ENCODE measurements at regions not wholly inside any gene's neighbourhood (a gene's known extent, or its start where the extent isn't known, plus 50 kb on each side); places are given as distances from the start of the nearest gene placed in this dataset.

GRCh38 chr16:87178977-87179376 is 138.2 kb downstream of the C16orf95 start:
- peaks cover 0 to 19% of the 10 kb centered on the region in 2 experiments for H3K27me3 ChIP-seq (ENCODE audit: control insufficient read depth in 1 of 2, insufficient read depth in 1 of 2, low read length in 2 of 2)
- H3K79me1 ChIP-seq (replicated peaks; ENCODE audit: low read length, poor library complexity, severe bottlenecking): no peaks in the 10 kb centered on the region
- peak overlapping the region; percentile 58 for H2BK120ac ChIP-seq (ENCODE audit: low read depth, low read length)
- no peak overlapping the region for H3K9ac ChIP-seq (ENCODE audit: low read length)
- H3K4me1 ChIP-seq (ENCODE audit: control insufficient read depth, insufficient read depth, low read depth, low read length): peaks cover 23% of the 10 kb centered on the region
- H3K23ac ChIP-seq (ENCODE audit: low read length in 2 of 2): no peak overlapping the region
- no peak overlapping the region for H2AFZ ChIP-seq (ENCODE audit: low read depth, low read length)
- H3K4me2 ChIP-seq (ENCODE audit: low read length, poor library complexity, severe bottlenecking): no peak overlapping the region
- H3K4ac ChIP-seq (ENCODE audit: low read depth in 1 of 2, low read length in 2 of 2): peak overlapping the region in 1 of 2 experiments; percentile 37
- no peak overlapping the region for H2AK5ac ChIP-seq (ENCODE audit: low read length, severe bottlenecking)
- no peaks in the 10 kb centered on the region for H3K36me3 ChIP-seq (ENCODE audit: control insufficient read depth in 1 of 2, insufficient read depth in 2 of 2, low read depth in 1 of 2, low read length in 2 of 2)
- H2BK15ac ChIP-seq (ENCODE audit: low read depth, poor library complexity, severe bottlenecking): no peak overlapping the region
- H3K18ac ChIP-seq (ENCODE audit: low read depth in 1 of 2, low read length in 2 of 2): peak overlapping the region; percentile 21 to 55
- no peak overlapping the region for H3K4me3 ChIP-seq (ENCODE audit: insufficient read depth in 1 of 2, low read depth in 1 of 2, low read length in 2 of 2)
- no peaks in the 10 kb centered on the region for H3K9me3 ChIP-seq (ENCODE audit: control insufficient read depth, low read length)
- no peak overlapping the region for H2BK5ac ChIP-seq (ENCODE audit: low read depth, low read length, poor library complexity, severe bottlenecking)
- H2BK12ac ChIP-seq (ENCODE audit: low read length in 2 of 2): peak overlapping the region in 1 of 2 experiments; percentile 29
- peak overlapping the region; percentile 0 for H4K8ac ChIP-seq (ENCODE audit: low read length)
- WGBS: under 1% methylated on average over 9 of the region's 9 CpGs
- H4K91ac ChIP-seq (ENCODE audit: low read length): peak overlapping the region; percentile 31
- H3K27ac ChIP-seq (ENCODE audit: low read length, poor library complexity, severe bottlenecking): no peak overlapping the region
- DNase-seq: peak; percentile 65
- H3K14ac ChIP-seq (ENCODE audit: low read length in 2 of 2): peak overlapping the region in 1 of 2 experiments; percentile 28

GRCh38 chr16:87180069-87180468 is 137.1 kb downstream of the C16orf95 start:
- Histone ChIP-seq H3K14ac (ENCODE audit: low read length in 2 of 2) (no peak overlapping the region), H4K91ac (ENCODE audit: low read length) (peak overlapping the region; percentile 32), H3K4ac (ENCODE audit: low read depth in 1 of 2, low read length in 2 of 2) (no peak overlapping the region), H2BK120ac (ENCODE audit: low read depth, low read length) (no peak overlapping the region), H3K79me1 (replicated peaks; ENCODE audit: low read length, poor library complexity, severe bottlenecking) (no peaks in the 10 kb centered on the region), H2BK5ac (ENCODE audit: low read depth, low read length, poor library complexity, severe bottlenecking) (no peak overlapping the region), H2AK5ac (ENCODE audit: low read length, severe bottlenecking) (peak overlapping the region; percentile 6), H2BK15ac (ENCODE audit: low read depth, poor library complexity, severe bottlenecking) (no peak overlapping the region), H3K4me1 (ENCODE audit: control insufficient read depth, insufficient read depth, low read depth, low read length) (peaks cover 20% of the 10 kb centered on the region), H4K8ac (ENCODE audit: low read length) (no peak overlapping the region), H3K9me3 (ENCODE audit: control insufficient read depth, low read length) (no peaks in the 10 kb centered on the region), H3K4me2 (ENCODE audit: low read length, poor library complexity, severe bottlenecking) (no peak overlapping the region), H3K27me3 (ENCODE audit: control insufficient read depth in 1 of 2, insufficient read depth in 1 of 2, low read length in 2 of 2) (peaks cover 0 to 25% of the 10 kb centered on the region in 2 experiments), H3K27ac (ENCODE audit: low read length, poor library complexity, severe bottlenecking) (no peak overlapping the region), H3K23ac (ENCODE audit: low read length in 2 of 2) (no peak overlapping the region), H3K18ac (ENCODE audit: low read depth in 1 of 2, low read length in 2 of 2) (peak overlapping the region in 1 of 2 experiments; percentile 29), H3K4me3 (ENCODE audit: insufficient read depth in 1 of 2, low read depth in 1 of 2, low read length in 2 of 2) (no peak overlapping the region), H2BK12ac (ENCODE audit: low read length in 2 of 2) (peak overlapping the region in 1 of 2 experiments; percentile 7), H2AFZ (ENCODE audit: low read depth, low read length) (no peak overlapping the region), H3K9ac (ENCODE audit: low read length) (no peak overlapping the region), H3K36me3 (ENCODE audit: control insufficient read depth in 1 of 2, insufficient read depth in 2 of 2, low read depth in 1 of 2, low read length in 2 of 2) (no peaks in the 10 kb centered on the region)
- no peak for DNase-seq
- WGBS: 69% methylated on average over 6 of the region's 6 CpGs

GRCh38 chr16:87182759-87183158 is 134.4 kb downstream of the C16orf95 start:
- Histone ChIP-seq H3K27ac (ENCODE audit: low read length, poor library complexity, severe bottlenecking) (no peak overlapping the region), H3K4ac (ENCODE audit: low read depth in 1 of 2, low read length in 2 of 2) (no peak overlapping the region), H3K9ac (ENCODE audit: low read length) (no peak overlapping the region), H2AK5ac (ENCODE audit: low read length, severe bottlenecking) (no peak overlapping the region), H4K91ac (ENCODE audit: low read length) (no peak overlapping the region), H3K9me3 (ENCODE audit: control insufficient read depth, low read length) (no peaks in the 10 kb centered on the region), H3K18ac (ENCODE audit: low read depth in 1 of 2, low read length in 2 of 2) (no peak overlapping the region), H2BK15ac (ENCODE audit: low read depth, poor library complexity, severe bottlenecking) (no peak overlapping the region), H3K14ac (ENCODE audit: low read length in 2 of 2) (no peak overlapping the region), H3K36me3 (ENCODE audit: control insufficient read depth in 1 of 2, insufficient read depth in 2 of 2, low read depth in 1 of 2, low read length in 2 of 2) (no peaks in the 10 kb centered on the region), H2BK5ac (ENCODE audit: low read depth, low read length, poor library complexity, severe bottlenecking) (no peak overlapping the region), H3K4me2 (ENCODE audit: low read length, poor library complexity, severe bottlenecking) (no peak overlapping the region), H3K4me3 (ENCODE audit: insufficient read depth in 1 of 2, low read depth in 1 of 2, low read length in 2 of 2) (no peak overlapping the region), H2BK12ac (ENCODE audit: low read length in 2 of 2) (no peak overlapping the region), H3K27me3 (ENCODE audit: control insufficient read depth in 1 of 2, insufficient read depth in 1 of 2, low read length in 2 of 2) (peaks cover 0 to 16% of the 10 kb centered on the region in 2 experiments), H3K4me1 (ENCODE audit: control insufficient read depth, insufficient read depth, low read depth, low read length) (peaks cover 34% of the 10 kb centered on the region), H4K8ac (ENCODE audit: low read length) (no peak overlapping the region), H2BK120ac (ENCODE audit: low read depth, low read length) (no peak overlapping the region), H3K79me1 (replicated peaks; ENCODE audit: low read length, poor library complexity, severe bottlenecking) (no peaks in the 10 kb centered on the region), H2AFZ (ENCODE audit: low read depth, low read length) (no peak overlapping the region), H3K23ac (ENCODE audit: low read length in 2 of 2) (no peak overlapping the region)
- DNase-seq: no peak
- 91% methylated on average over 2 of the region's 3 CpGs for WGBS

- Histone ChIP-seq H3K27me3 (ENCODE audit: control insufficient read depth in 1 of 2, insufficient read depth in 1 of 2, low read length in 2 of 2) (peaks cover 0 to 11% of the 10 kb centered on the region in 2 experiments), H3K4ac (ENCODE audit: low read depth in 1 of 2, low read length in 2 of 2) (no peak overlapping the region), H2BK12ac (ENCODE audit: low read length in 2 of 2) (peak overlapping the region; percentile 29 to 56), H3K9ac (ENCODE audit: low read length) (no peak overlapping the region), H2AK5ac (ENCODE audit: low read length, severe bottlenecking) (no peak overlapping the region), H3K14ac (ENCODE audit: low read length in 2 of 2) (no peak overlapping the region), H2AFZ (ENCODE audit: low read depth, low read length) (no peak overlapping the region), H3K23ac (ENCODE audit: low read length in 2 of 2) (no peak overlapping the region), H3K4me3 (ENCODE audit: insufficient read depth in 1 of 2, low read depth in 1 of 2, low read length in 2 of 2) (no peak overlapping the region), H3K9me3 (ENCODE audit: control insufficient read depth, low read length) (no peaks in the 10 kb centered on the region), H3K4me2 (ENCODE audit: low read length, poor library complexity, severe bottlenecking) (no peak overlapping the region), H3K18ac (ENCODE audit: low read depth in 1 of 2, low read length in 2 of 2) (peak overlapping the region in 1 of 2 experiments; percentile 16), H3K36me3 (ENCODE audit: control insufficient read depth in 1 of 2, insufficient read depth in 2 of 2, low read depth in 1 of 2, low read length in 2 of 2) (no peaks in the 10 kb centered on the region), H2BK5ac (ENCODE audit: low read depth, low read length, poor library complexity, severe bottlenecking) (no peak overlapping the region), H4K91ac (ENCODE audit: low read length) (no peak overlapping the region), H3K79me1 (replicated peaks; ENCODE audit: low read length, poor library complexity, severe bottlenecking) (no peaks in the 10 kb centered on the region), H4K8ac (ENCODE audit: low read length) (no peak overlapping the region), H2BK15ac (ENCODE audit: low read depth, poor library complexity, severe bottlenecking) (no peak overlapping the region), H3K4me1 (ENCODE audit: control insufficient read depth, insufficient read depth, low read depth, low read length) (peaks cover 30% of the 10 kb centered on the region), H2BK120ac (ENCODE audit: low read depth, low read length) (no peak overlapping the region), H3K27ac (ENCODE audit: low read length, poor library complexity, severe bottlenecking) (no peak overlapping the region)
- DNase-seq: no peak
- 93% methylated on average over 10 of the region's 10 CpGs for WGBS
These were observed 133.5 kb downstream of the C16orf95 start for GRCh38 chr16:87183647-87184046.

Measured in mesenchymal stem cell (in vitro differentiated cells and primary cell).